K562 (cell line): ENCODE measurements at regions not wholly inside any gene's neighbourhood (a gene's known extent, or its start where the extent isn't known, plus 50 kb on each side); places are given as distances from the start of the nearest gene placed in this dataset.
A peak's percentile ranks its signal among the peaks of the same experiment; 100 is the strongest.

Experiments used
- ATAC-seq: fragments of 200-7000 bp; cut with Tn5 transposase; 3 replicates; pipeline ENCODE4 v1.9.1; 2020; ENCODE audit warnings: moderate library complexity
- BruUV-seq: library from RNA; stranded (reverse); fragments of 400-500 nt; replicated peaks from 2 replicates; lab custom pipeline; 2021; lab: Mats Ljungman, UMichigan
- CTCF ChIA-PET: fragments of 300-600 bp; formaldehyde crosslinking; extraction: SDS; loops from one replicate; lab custom pipeline; 2021; ENCODE audit warnings: low intra/inter-chr PET ratio; lab: Yijun Ruan, JAX
- POLR2A ChIA-PET: fragments of 300-600, 350-650 bp; sonication (Branson Sonifier 250); formaldehyde crosslinking; extraction: SDS; loops from one replicate; lab custom pipeline; 2021; ENCODE audit warnings: antibody characterized with exemption, inconsistent platforms; lab: Yijun Ruan, JAX
- DNase-seq, 4 experiments: peaks; one replicate each; pipeline versions ENCODE4 v3.0.0 to v3.0.0-alpha.2; 2011 to 2018; ENCODE audit warnings: low spot score in 3 of 4, mixed read lengths in 3 of 4; ENCODE audit errors: extremely low read depth in 1 of 4
- FAIRE-seq: peaks from 2 replicates; lab custom pipeline; 2011; peaks lifted over from hg19 to GRCh38; lab: Jason Lieb, UNC
- H2AFZ ChIP-seq: 2 replicates; pipeline ENCODE4 v1.6.0; 2011; ENCODE audit warnings: low read depth, low read length, control low read depth, inconsistent platforms
- H3K27ac ChIP-seq: fragments of 200-600 bp; 3 replicates; pipeline ENCODE4 v1.8.0; 2011; ENCODE audit warnings: low read depth, mild to moderate bottlenecking, control low read depth, inconsistent platforms, low read length, moderate library complexity, mixed read lengths; ENCODE audit errors: extremely low read depth
- H3K27me3 ChIP-seq, 2 experiments: fragments of 300-600 bp in 1 of 2; 2 replicates in 1 of 2; 3 replicates in 1 of 2; pipeline versions ENCODE4 v1.6.0 to v1.8.0; 2011; ENCODE audit warnings: inconsistent platforms in 2 of 2, low read length in 2 of 2, mild to moderate bottlenecking in 1 of 2, mixed read lengths in 1 of 2, moderate library complexity in 1 of 2; ENCODE audit not compliant: control insufficient read depth in 2 of 2, insufficient read depth in 2 of 2
- H3K36me3 ChIP-seq: fragments of 300-600 bp; 3 replicates; pipeline ENCODE4 v1.8.0; 2011; ENCODE audit warnings: mild to moderate bottlenecking, low read length, inconsistent platforms; ENCODE audit not compliant: control insufficient read depth, insufficient read depth
- H3K4me1 ChIP-seq, 2 experiments: fragments of 200-600 bp in 1 of 2; replicated peaks in 1 of 2; 2 replicates in 1 of 2; 3 replicates in 1 of 2; pipeline versions ENCODE4 v1.5.1 to v1.8.0; 2011; ENCODE audit warnings: inconsistent platforms in 2 of 2, low read length in 2 of 2, mild to moderate bottlenecking in 1 of 2, mixed read lengths in 1 of 2, moderate library complexity in 1 of 2; ENCODE audit not compliant: control insufficient read depth in 2 of 2, insufficient read depth in 2 of 2
- H3K4me2 ChIP-seq: 2 replicates; pipeline ENCODE4 v1.6.1; 2011; ENCODE audit warnings: low read length, control low read depth, inconsistent platforms, mixed read lengths; ENCODE audit not compliant: insufficient read depth
- H3K4me3 ChIP-seq: fragments of 200-600 bp; sonication (generic), shearing (Covaris generic); 2 replicates; pipeline ENCODE4 v1.5.1; 2016; ENCODE audit warnings: control low read depth, inconsistent platforms
- H3K79me2 ChIP-seq: fragments of 200-600 bp; 3 replicates; pipeline ENCODE4 v1.8.0; 2011; ENCODE audit warnings: low read length, inconsistent platforms; ENCODE audit not compliant: control insufficient read depth, insufficient read depth
- H3K9ac ChIP-seq, 2 experiments: 2 replicates each; pipeline versions ENCODE4 v1.6.0 to v1.6.1; 2011; ENCODE audit warnings: low read depth in 2 of 2, low read length in 2 of 2, control low read depth in 1 of 2, inconsistent platforms in 1 of 2, mild to moderate bottlenecking in 1 of 2, mixed read lengths in 1 of 2; ENCODE audit not compliant: insufficient read depth in 1 of 2
- H3K9me1 ChIP-seq: one replicate; pipeline ENCODE4 v1.6.0; 2011; ENCODE audit warnings: inconsistent platforms, mild to moderate bottlenecking, low read length, moderate library complexity; ENCODE audit not compliant: control insufficient read depth, insufficient read depth
- H3K9me3 ChIP-seq: replicated peaks from 2 replicates; pipeline ENCODE4 v1.5.1; 2011; ENCODE audit warnings: low read depth, low read length, inconsistent platforms; ENCODE audit not compliant: control insufficient read depth, insufficient read depth
- H4K20me1 ChIP-seq: replicated peaks from 2 replicates; pipeline ENCODE4 v1.6.1; 2011; ENCODE audit warnings: low read length, inconsistent platforms, mixed read lengths; ENCODE audit not compliant: control insufficient read depth, insufficient read depth
- BRCA1 ChIP-seq, 2 experiments: fragments of 450-650 bp in 1 of 2; sonication (generic) in 1 of 2; formaldehyde crosslinking in 1 of 2; IDR thresholded peaks; 2 replicates each; pipeline versions ENCODE4 v1.5.0 to v1.6.1; 2017 to 2020; ENCODE audit warnings: mild to moderate bottlenecking in 1 of 2, missing genetic modification reagents in 1 of 2
- CBX5 ChIP-seq: IDR thresholded peaks from 2 replicates; pipeline ENCODE4 v1.6.1; 2014; ENCODE audit warnings: low read depth, borderline replicate concordance
- EZH2 ChIP-seq: IDR thresholded peaks from 2 replicates; pipeline ENCODE4 v1.6.1; 2012; ENCODE audit warnings: low read depth, mild to moderate bottlenecking, inconsistent platforms, low read length, borderline replicate concordance
- NCOA1 ChIP-seq: fragments of 450-650 bp; IDR thresholded peaks from 2 replicates; pipeline ENCODE4 v1.6.1; 2016; ENCODE audit warnings: low read depth
- NFIC ChIP-seq: fragments of 450-650 bp; IDR thresholded peaks from 2 replicates; pipeline ENCODE4 v1.6.1; 2017; ENCODE audit warnings: mild to moderate bottlenecking, inconsistent platforms
- NR0B1 ChIP-seq: fragments of 450-650 bp; IDR thresholded peaks from one replicate; pipeline ENCODE4 v1.6.1; 2018; ENCODE audit warnings: mild to moderate bottlenecking, moderate library complexity; ENCODE audit not compliant: partially characterized antibody
- RB1 ChIP-seq: fragments of 450-650 bp; IDR thresholded peaks from 2 replicates; pipeline ENCODE4 v1.6.1; 2017; ENCODE audit warnings: low read depth, mild to moderate bottlenecking
- SREBF1 ChIP-seq: fragments of 150-350 bp; IDR thresholded peaks from 2 replicates; pipeline ENCODE4 v1.6.1; 2014; ENCODE audit warnings: antibody characterized with exemption, low read depth, low read length, borderline replicate concordance
- TRIM28 ChIP-seq: fragments of 450-650 bp; IDR thresholded peaks from 2 replicates; pipeline ENCODE4 v1.6.1; 2017
- ZKSCAN8 ChIP-seq: fragments of 200-800 bp; sonication (Bioruptor generic); IDR thresholded peaks from 2 replicates; pipeline ENCODE4 v1.6.1; 2016; ENCODE audit warnings: missing genetic modification characterization, missing compliant biosample characterization
- WGBS: fragments of 100-300 bp; shearing (Covaris generic); methylation state at CpG from one replicate; pipeline ENCODE4 v1.1.6; 2016; ENCODE audit warnings: low coverage, mixed read lengths; ENCODE audit not compliant: insufficient coverage; ENCODE audit errors: missing lambda C conversion rate; 5-methylcytosine and 5-hydroxymethylcytosine counted together
- in situ Hi-C: fragments of 300-500 bp; cut with MboI; formaldehyde crosslinking; loops from 4 replicates; pipeline ENCODE4 v1.15.0; 2018; ENCODE audit warnings: inconsistent platforms, mixed read lengths
- intact Hi-C: fragments of 100-400 bp; cut with micrococcal nuclease; formaldehyde crosslinking; loops from 2 replicates; pipeline ENCODE4 v1.14.2; 2022
- TF ChIP-seq, protein P1 (sequence below): fragments of 250-450 bp; sonication (Bioruptor Pico); IDR thresholded peaks from 2 replicates; pipeline ENCODE4 v1.5.0; 2022; ENCODE audit warnings: mild to moderate bottlenecking
- TF ChIP-seq, protein P2 (sequence below): fragments of 250-450 bp; sonication (Bioruptor Pico); IDR thresholded peaks from 2 replicates; pipeline ENCODE4 v1.8.0; 2021; ENCODE audit warnings: borderline replicate concordance, mild to moderate bottlenecking, moderate library complexity; ENCODE audit not compliant: poor library complexity, severe bottlenecking

DNA sequence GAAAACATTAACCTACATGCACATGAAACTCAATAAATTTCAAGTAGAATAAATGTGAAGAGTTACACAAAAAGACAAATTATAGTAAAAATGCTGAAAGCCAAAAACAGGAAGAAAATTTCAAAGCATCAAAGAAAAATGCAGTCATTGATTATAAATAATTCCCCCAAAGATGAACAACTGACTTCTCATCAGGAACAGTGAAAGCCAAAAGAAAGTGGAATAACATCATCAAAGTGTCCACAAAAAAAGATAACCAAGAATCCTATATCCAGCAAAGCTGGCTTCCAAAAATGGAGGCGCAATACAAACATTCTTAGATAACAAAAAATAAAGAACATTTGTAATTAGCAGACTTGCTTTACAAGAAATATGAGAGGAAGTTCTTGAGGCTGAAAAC is 161.6 kb downstream of the CMPK2 start:
- no peak for ATAC-seq
- no TSS peak for BruUV-seq
- in situ Hi-C loops: no loop called here

GRCh38 chr2:6721395-6721794 is 144.3 kb downstream of the CMPK2 start:
- Histone ChIP-seq H3K36me3 (no peaks in the 10 kb centered on the region), H3K9me3 (no peaks in the 10 kb centered on the region), H3K79me2 (no peaks in the 10 kb centered on the region), H3K4me2 (no peak overlapping the region), H3K4me1 (no peaks in the 10 kb centered on the region), H3K27ac (no peak overlapping the region), H3K27me3 (no peaks in the 10 kb centered on the region), H3K9ac (no peak overlapping the region), H2AFZ (no peak overlapping the region), H3K4me3 (no peak overlapping the region), H4K20me1 (no peaks in the 10 kb centered on the region), H3K9me1 (no peaks in the 10 kb centered on the region)
- DNase-seq: no peak
- no peak for FAIRE-seq
- in situ Hi-C loops: no loop called here
- no peak for ATAC-seq
- BruUV-seq: no TSS peak
- ChIA-PET POLR2A (no interaction called here), CTCF (no interaction called here)
- intact Hi-C loops: no loop called here
- WGBS: 0% methylated on average over 2 of the region's 2 CpGs
- TF ChIP-seq, protein P1, sequence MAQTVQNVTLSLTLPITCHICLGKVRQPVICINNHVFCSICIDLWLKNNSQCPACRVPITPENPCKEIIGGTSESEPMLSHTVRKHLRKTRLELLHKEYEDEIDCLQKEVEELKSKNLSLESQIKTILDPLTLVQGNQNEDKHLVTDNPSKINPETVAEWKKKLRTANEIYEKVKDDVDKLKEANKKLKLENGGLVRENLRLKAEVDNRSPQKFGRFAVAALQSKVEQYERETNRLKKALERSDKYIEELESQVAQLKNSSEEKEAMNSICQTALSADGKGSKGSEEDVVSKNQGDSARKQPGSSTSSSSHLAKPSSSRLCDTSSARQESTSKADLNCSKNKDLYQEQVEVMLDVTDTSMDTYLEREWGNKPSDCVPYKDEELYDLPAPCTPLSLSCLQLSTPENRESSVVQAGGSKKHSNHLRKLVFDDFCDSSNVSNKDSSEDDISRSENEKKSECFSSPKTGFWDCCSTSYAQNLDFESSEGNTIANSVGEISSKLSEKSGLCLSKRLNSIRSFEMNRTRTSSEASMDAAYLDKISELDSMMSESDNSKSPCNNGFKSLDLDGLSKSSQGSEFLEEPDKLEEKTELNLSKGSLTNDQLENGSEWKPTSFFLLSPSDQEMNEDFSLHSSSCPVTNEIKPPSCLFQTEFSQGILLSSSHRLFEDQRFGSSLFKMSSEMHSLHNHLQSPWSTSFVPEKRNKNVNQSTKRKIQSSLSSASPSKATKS (CRISPR knock-in tag): no peak
- TF ChIP-seq BRCA1 (IDR thresholded peaks at IDR 0.05) (no peak), BRCA1 (CRISPR knock-in tag; IDR thresholded peaks at IDR 0.05) (no peak), ZKSCAN8 (CRISPR knock-in tag) (no peak), NFIC (no peak), NCOA1 (no peak), RB1 (no peak), EZH2 (no peak), SREBF1 (no peak)
- TF ChIP-seq, protein P2, sequence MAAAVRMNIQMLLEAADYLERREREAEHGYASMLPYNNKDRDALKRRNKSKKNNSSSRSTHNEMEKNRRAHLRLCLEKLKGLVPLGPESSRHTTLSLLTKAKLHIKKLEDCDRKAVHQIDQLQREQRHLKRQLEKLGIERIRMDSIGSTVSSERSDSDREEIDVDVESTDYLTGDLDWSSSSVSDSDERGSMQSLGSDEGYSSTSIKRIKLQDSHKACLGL: no peak

More for the DNA sequence above, 161.6 kb downstream of the CMPK2 start:
- DNase-seq (no peak), FAIRE-seq (no peak)
- Histone ChIP-seq H3K27me3 (no peaks in the 10 kb centered on the region), H3K4me3 (no peak overlapping the region), H3K9me1 (no peaks in the 10 kb centered on the region), H3K79me2 (no peaks in the 10 kb centered on the region), H3K27ac (no peak overlapping the region), H3K4me2 (no peak overlapping the region), H2AFZ (no peak overlapping the region), H4K20me1 (no peaks in the 10 kb centered on the region), H3K4me1 (no peaks in the 10 kb centered on the region), H3K36me3 (no peaks in the 10 kb centered on the region), H3K9ac (no peak overlapping the region), H3K9me3 (no peaks in the 10 kb centered on the region)
- POLR2A ChIA-PET: no interaction called here
- TF ChIP-seq CBX5 (0 out of 2 replicates have a peak, but pooled peaks have one; percentile 30), NR0B1 (no peak), TRIM28 (0 out of 2 replicates have a peak, but pooled peaks have one; percentile 34)
- intact Hi-C loops: no loop called here
- WGBS: 0% methylated on average over 1 of the region's 1 CpG
- CTCF ChIA-PET: no interaction called here
